Trophoblast cell (in vitro differentiated cells and primary cell): ENCODE measurements at regions not wholly inside any gene's neighbourhood (a gene's known extent, or its start where the extent isn't known, plus 50 kb on each side); places are given as distances from the start of the nearest gene placed in this dataset.

Experiments used
- DNase-seq, 2 donors: peaks; one replicate each; pipeline ENCODE4 v3.0.0-alpha.2; 2016
- H2AFZ ChIP-seq: 2 replicates; pipeline ENCODE4 v1.6.1; 2013; ENCODE audit warnings: low read length, moderate library complexity, mild to moderate bottlenecking; ENCODE audit not compliant: insufficient read depth, poor library complexity
- H2AK5ac ChIP-seq: 2 replicates; pipeline ENCODE4 v1.6.1; 2013; ENCODE audit warnings: mild to moderate bottlenecking, low read length
- H2BK120ac ChIP-seq: 2 replicates; pipeline ENCODE4 v1.6.1; 2013; ENCODE audit warnings: low read length, mild to moderate bottlenecking, moderate library complexity; ENCODE audit not compliant: insufficient read depth, poor library complexity
- H2BK12ac ChIP-seq: 2 replicates; pipeline ENCODE4 v1.6.1; 2013; ENCODE audit warnings: mild to moderate bottlenecking, low read length, moderate library complexity
- H2BK5ac ChIP-seq: 2 replicates; pipeline ENCODE4 v1.6.1; 2013; ENCODE audit warnings: low read length, low read depth, moderate library complexity, mild to moderate bottlenecking; ENCODE audit not compliant: poor library complexity
- H3K14ac ChIP-seq: 2 replicates; pipeline ENCODE4 v1.6.1; 2013; ENCODE audit warnings: mild to moderate bottlenecking, low read length
- H3K18ac ChIP-seq: 2 replicates; pipeline ENCODE4 v1.6.1; 2013; ENCODE audit warnings: mild to moderate bottlenecking, low read length
- H3K23ac ChIP-seq: 2 replicates; pipeline ENCODE4 v1.6.1; 2013; ENCODE audit warnings: low read length
- H3K27ac ChIP-seq: 2 replicates; pipeline ENCODE4 v1.5.1; 2013; ENCODE audit warnings: low read depth, mild to moderate bottlenecking, inconsistent platforms, low read length, moderate library complexity
- H3K27me3 ChIP-seq: 2 replicates; pipeline ENCODE4 v1.6.1; 2013; ENCODE audit warnings: inconsistent platforms, mild to moderate bottlenecking, low read length, moderate library complexity; ENCODE audit not compliant: insufficient read depth
- H3K36me3 ChIP-seq, 2 experiments: 1 replicate in 1 of 2; 2 replicates in 1 of 2; pipeline ENCODE4 v1.6.1; 2013; ENCODE audit warnings: low read length in 2 of 2, mild to moderate bottlenecking in 2 of 2, moderate library complexity in 1 of 2; ENCODE audit not compliant: insufficient read depth in 2 of 2, control insufficient read depth in 1 of 2
- H3K4ac ChIP-seq: 2 replicates; pipeline ENCODE4 v1.6.1; 2013; ENCODE audit warnings: low read depth, mild to moderate bottlenecking, low read length, moderate library complexity
- H3K4me1 ChIP-seq, 2 experiments: 1 replicate in 1 of 2; 2 replicates in 1 of 2; pipeline ENCODE4 v1.6.1; 2013; ENCODE audit warnings: low read length in 2 of 2, mild to moderate bottlenecking in 2 of 2, moderate library complexity in 1 of 2; ENCODE audit not compliant: insufficient read depth in 2 of 2, control insufficient read depth in 1 of 2
- H3K4me2 ChIP-seq: 2 replicates; pipeline ENCODE4 v1.6.1; 2013; ENCODE audit warnings: inconsistent platforms, mild to moderate bottlenecking, low read length, moderate library complexity
- H3K4me3 ChIP-seq: 2 replicates; pipeline ENCODE4 v1.5.1; 2013; ENCODE audit warnings: mild to moderate bottlenecking, low read depth, low read length, inconsistent platforms
- H3K79me1 ChIP-seq: one replicate; pipeline ENCODE4 v1.6.1; 2013; ENCODE audit warnings: low read length
- H3K79me2 ChIP-seq: 2 replicates; pipeline ENCODE4 v1.6.1; 2013; ENCODE audit warnings: low read length, mild to moderate bottlenecking; ENCODE audit not compliant: control insufficient read depth, insufficient read depth, poor library complexity
- H3K9ac ChIP-seq: 2 replicates; pipeline ENCODE4 v1.6.1; 2013; ENCODE audit warnings: mild to moderate bottlenecking, low read length
- H3K9me3 ChIP-seq: 2 replicates; pipeline ENCODE4 v1.6.1; 2013; ENCODE audit warnings: low read depth, mild to moderate bottlenecking, control low read depth, inconsistent platforms, low read length; ENCODE audit not compliant: insufficient read depth
- H4K12ac ChIP-seq: 2 replicates; pipeline ENCODE4 v1.6.1; 2013; ENCODE audit warnings: low read depth, mild to moderate bottlenecking, low read length, moderate library complexity
- H4K8ac ChIP-seq: 2 replicates; pipeline ENCODE4 v1.6.1; 2013; ENCODE audit warnings: low read depth, mild to moderate bottlenecking, low read length, moderate library complexity
- H4K91ac ChIP-seq: one replicate; pipeline ENCODE4 v1.6.1; 2013; ENCODE audit warnings: low read depth, mild to moderate bottlenecking, low read length, moderate library complexity
- WGBS: extraction: QIAGEN DNeasy Blood & Tissue Kit; methylation state at CpG from one replicate; pipeline ENCODE4 v1.1.7; 2013; ENCODE audit warnings: missing lambda C conversion rate; ENCODE audit not compliant: insufficient read length, insufficient coverage; ENCODE audit errors: extremely low coverage; 5-methylcytosine and 5-hydroxymethylcytosine counted together

GRCh38 chr1:54461731-54462596, 55.8 kb upstream of the SSBP3 start:
- no peak overlapping the region for H4K91ac ChIP-seq
- no peak overlapping the region for H3K4me3 ChIP-seq
- no peak for DNase-seq
- H3K18ac ChIP-seq: no peak overlapping the region
- no peak overlapping the region for H2AK5ac ChIP-seq
- no peak overlapping the region for H3K4me2 ChIP-seq
- no peaks in the 10 kb centered on the region for H3K36me3 ChIP-seq
- no peak overlapping the region for H3K27ac ChIP-seq
- H2BK5ac ChIP-seq: no peak overlapping the region
- no peak overlapping the region for H3K14ac ChIP-seq
- H3K9me3 ChIP-seq: peaks cover 2% of the 10 kb centered on the region
- H3K27me3 ChIP-seq: no peaks in the 10 kb centered on the region
- H3K79me2 ChIP-seq: no peaks in the 10 kb centered on the region
- H2BK120ac ChIP-seq: no peak overlapping the region
- no peak overlapping the region for H2BK12ac ChIP-seq
- H3K79me1 ChIP-seq: peaks cover 4% of the 10 kb centered on the region
- H3K4ac ChIP-seq: no peak overlapping the region
- no peak overlapping the region for H3K23ac ChIP-seq
- H3K4me1 ChIP-seq: peaks cover 17 to 23% of the 10 kb centered on the region in 2 experiments
- H4K8ac ChIP-seq: no peak overlapping the region
- H3K9ac ChIP-seq: no peak overlapping the region
- H4K12ac ChIP-seq: no peak overlapping the region
- WGBS: no CpG with 5 or more reads among the region's 16 CpGs
- no peak overlapping the region for H2AFZ ChIP-seq

- Histone ChIP-seq H3K14ac (no peak overlapping the region), H3K79me2 (no peaks in the 10 kb centered on the region), H3K9me3 (peaks cover 4% of the 10 kb centered on the region), H3K4me3 (no peak overlapping the region), H2AK5ac (no peak overlapping the region), H4K8ac (no peak overlapping the region), H3K27ac (no peak overlapping the region), H3K18ac (no peak overlapping the region), H3K9ac (no peak overlapping the region), H3K4ac (no peak overlapping the region), H2BK120ac (no peak overlapping the region), H2BK5ac (no peak overlapping the region), H2BK12ac (no peak overlapping the region), H3K23ac (no peak overlapping the region), H4K12ac (no peak overlapping the region), H3K79me1 (peaks cover 4% of the 10 kb centered on the region), H2AFZ (no peak overlapping the region), H3K4me2 (no peak overlapping the region), H3K27me3 (no peaks in the 10 kb centered on the region), H3K36me3 (no peaks in the 10 kb centered on the region), H3K4me1 (peaks cover 17 to 23% of the 10 kb centered on the region in 2 experiments), H4K91ac (no peak overlapping the region)
- no peak for DNase-seq
- WGBS: no CpG with 5 or more reads among the region's 8 CpGs
Observed at GRCh38 chr1:54460861-54461387, 54.7 kb upstream of the SSBP3 start.

GRCh38 chr1:54460351-54460750, 54.2 kb upstream of the SSBP3 start:
- H3K79me1 ChIP-seq: peaks cover 4% of the 10 kb centered on the region

GRCh38 chr1:54459726-54460191, 53.6 kb upstream of the SSBP3 start:
- H4K12ac ChIP-seq: no peak overlapping the region
- no peak overlapping the region for H3K9ac ChIP-seq
- H2BK5ac ChIP-seq: no peak overlapping the region
- peaks cover 4% of the 10 kb centered on the region for H3K9me3 ChIP-seq
- no peak overlapping the region for H4K91ac ChIP-seq
- peaks cover 1% of the 10 kb centered on the region for H3K79me1 ChIP-seq
- H3K4me3 ChIP-seq: no peak overlapping the region
- no peak overlapping the region for H3K14ac ChIP-seq
- H3K23ac ChIP-seq: no peak overlapping the region
- DNase-seq: no peak
- H2BK12ac ChIP-seq: no peak overlapping the region
- no peak overlapping the region for H2AFZ ChIP-seq
- no peaks in the 10 kb centered on the region for H3K27me3 ChIP-seq
- no peaks in the 10 kb centered on the region for H3K79me2 ChIP-seq
- no peak overlapping the region for H3K4me2 ChIP-seq
- H2BK120ac ChIP-seq: no peak overlapping the region
- no CpG with 5 or more reads among the region's 4 CpGs for whole genome bisulfite sequencing
- H3K18ac ChIP-seq: no peak overlapping the region
- H2AK5ac ChIP-seq: no peak overlapping the region
- H3K4ac ChIP-seq: no peak overlapping the region
- H3K4me1 ChIP-seq: peaks cover 9 to 15% of the 10 kb centered on the region in 2 experiments
- no peak overlapping the region for H4K8ac ChIP-seq
- no peaks in the 10 kb centered on the region for H3K36me3 ChIP-seq
- H3K27ac ChIP-seq: no peak overlapping the region

More at GRCh38 chr1:54460351-54460750, 54.2 kb upstream of the SSBP3 start:
- no peak overlapping the region for H3K27ac ChIP-seq
- H3K4me3 ChIP-seq: no peak overlapping the region
- no peak overlapping the region for H3K23ac ChIP-seq
- no peak overlapping the region for H4K8ac ChIP-seq
- no peak overlapping the region for H4K12ac ChIP-seq
- no peaks in the 10 kb centered on the region for H3K36me3 ChIP-seq
- no peak overlapping the region for H4K91ac ChIP-seq
- H3K27me3 ChIP-seq: no peaks in the 10 kb centered on the region
- WGBS: no CpG with 5 or more reads among the region's 2 CpGs
- H2BK5ac ChIP-seq: no peak overlapping the region
- H3K4me1 ChIP-seq: peaks cover 14 to 19% of the 10 kb centered on the region in 2 experiments
- H3K9ac ChIP-seq: no peak overlapping the region
- no peak overlapping the region for H3K4me2 ChIP-seq
- no peak overlapping the region for H2AK5ac ChIP-seq
- no peaks in the 10 kb centered on the region for H3K79me2 ChIP-seq
- no peak overlapping the region for H2BK12ac ChIP-seq
- H3K4ac ChIP-seq: no peak overlapping the region
- DNase-seq: no peak
- H3K18ac ChIP-seq: no peak overlapping the region
- no peak overlapping the region for H3K14ac ChIP-seq
- H3K9me3 ChIP-seq: peaks cover 4% of the 10 kb centered on the region
- H2BK120ac ChIP-seq: no peak overlapping the region
- H2AFZ ChIP-seq: no peak overlapping the region
